ENCODE measurements at regions not wholly inside any gene's neighbourhood (a gene's known extent, or its start where the extent isn't known, plus 50 kb on each side); places are given as distances from the start of the nearest gene placed in this dataset.

GRCh38 chr5:88656221-88656950 is 226.6 kb downstream of the MEF2C start:
- no TSS peak for BruUV-seq (replicated peaks)

DNA sequence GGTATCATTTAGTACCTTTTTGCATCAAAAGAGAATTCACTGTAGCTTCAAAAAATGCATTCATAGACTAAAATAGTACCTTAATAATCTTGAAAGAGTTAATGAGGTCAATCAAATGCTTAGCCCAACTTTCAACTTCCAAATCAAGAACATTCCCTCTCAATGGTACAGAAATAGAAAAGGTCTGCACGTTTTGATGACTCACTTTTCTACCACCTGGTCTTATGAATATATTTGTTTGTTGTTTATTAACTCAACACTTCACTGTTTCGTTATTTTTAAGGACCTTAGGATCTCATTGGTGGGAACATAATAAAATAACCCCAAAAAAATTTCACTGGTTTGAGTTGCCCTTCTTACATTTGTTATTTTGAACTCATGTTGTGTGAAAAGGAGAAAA is 229.5 kb downstream of the MEF2C start:
- Histone ChIP-seq H3K4me3 (ENCODE audit: low read depth, low read length, poor library complexity, severe bottlenecking) (no peak overlapping the region), H3K36me3 (ENCODE audit: insufficient read depth, low read length) (no peaks in the 10 kb centered on the region), H3K9me2 (ENCODE audit: insufficient read depth, low read length) (no peaks in the 10 kb centered on the region), H3K4me1 (ENCODE audit: insufficient read depth, low read length, poor library complexity, severe bottlenecking) (no peaks in the 10 kb centered on the region), H3K4me2 (ENCODE audit: low read length) (no peak overlapping the region), H4K20me1 (ENCODE audit: insufficient read depth, low read length) (no peaks in the 10 kb centered on the region), H3K9me3 (ENCODE audit: low read length) (no peaks in the 10 kb centered on the region), H3K79me2 (ENCODE audit: insufficient read depth, low read depth, low read length) (no peaks in the 10 kb centered on the region), H2AFZ (ENCODE audit: low read length) (no peak overlapping the region), H3K27ac (ENCODE audit: low read depth, low read length, poor library complexity, severe bottlenecking) (no peak overlapping the region)
- ChIA-PET POLR2A (interaction anchor here (1.8 kb wide), 1 partner anchor 22 kb away, joined by 5 read pairs; no protein-coding TSS in a partner anchor), CTCF (ENCODE audit: unreplicated experiment) (no interaction called here)
- intact Hi-C loops (cut with micrococcal nuclease; ENCODE audit: unreplicated experiment) = no loop called here
- BruUV-seq (replicated peaks) = no TSS peak
- no peak for TF ChIP-seq CTCF (conservative IDR thresholded peaks at IDR 0.05; ENCODE audit: low read length)
- no peak for TF ChIP-seq EZH2phosphoT487 (IDR thresholded peaks at IDR 0.05; ENCODE audit: borderline replicate concordance, low read depth, low read length)
- DNase-seq (ENCODE audit: low spot score) = no peak

More at GRCh38 chr5:88656221-88656950, 226.6 kb downstream of the MEF2C start:
- Histone ChIP-seq H2AFZ (ENCODE audit: low read length) (no peak overlapping the region), H3K4me3 (ENCODE audit: low read depth, low read length, poor library complexity, severe bottlenecking) (no peak overlapping the region), H3K36me3 (ENCODE audit: insufficient read depth, low read length) (no peaks in the 10 kb centered on the region), H3K9me3 (ENCODE audit: low read length) (no peaks in the 10 kb centered on the region), H3K4me1 (ENCODE audit: insufficient read depth, low read length, poor library complexity, severe bottlenecking) (peaks cover 22% of the 10 kb centered on the region), H3K27ac (ENCODE audit: low read depth, low read length, poor library complexity, severe bottlenecking) (no peak overlapping the region), H3K9me2 (ENCODE audit: insufficient read depth, low read length) (no peaks in the 10 kb centered on the region), H4K20me1 (ENCODE audit: insufficient read depth, low read length) (no peaks in the 10 kb centered on the region), H3K79me2 (ENCODE audit: insufficient read depth, low read depth, low read length) (no peaks in the 10 kb centered on the region), H3K4me2 (ENCODE audit: low read length) (no peak overlapping the region)
- ChIA-PET CTCF (ENCODE audit: unreplicated experiment) (no interaction called here), POLR2A (interaction anchor here (0.5 to 0.9 kb wide), 5 partner anchors 9 to 1750 kb away, joined by 3 to 4 read pairs (median 3); no protein-coding TSS in a partner anchor)
- no peak for DNase-seq (ENCODE audit: low spot score)
- intact Hi-C loops (cut with micrococcal nuclease; ENCODE audit: unreplicated experiment) = no loop called here
- TF ChIP-seq CTCF (conservative IDR thresholded peaks at IDR 0.05; ENCODE audit: low read length) = no peak
- TF ChIP-seq EZH2phosphoT487 (IDR thresholded peaks at IDR 0.05; ENCODE audit: borderline replicate concordance, low read depth, low read length) = no peak

DNA sequence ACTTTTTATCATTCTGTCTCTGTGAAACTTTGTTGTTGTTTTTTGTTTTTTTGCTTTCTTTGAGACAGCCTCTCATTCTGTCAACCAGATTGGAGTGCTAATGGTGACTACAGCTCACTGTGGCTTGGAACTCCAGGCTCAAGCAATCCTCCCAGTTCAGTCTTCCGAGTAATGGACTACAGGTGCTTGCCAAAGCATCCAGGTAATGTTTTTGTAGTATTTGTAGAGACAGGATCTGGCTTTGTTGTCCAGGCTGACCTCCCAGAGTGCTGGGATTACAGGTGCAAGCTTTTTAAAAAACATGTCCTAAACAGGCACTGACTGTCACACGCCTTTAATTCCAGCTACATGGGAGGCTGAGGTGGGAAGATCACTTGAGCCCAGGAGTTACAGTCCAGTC is 235.1 kb downstream of the MEF2C start:
- DNase-seq (ENCODE audit: low spot score) = no peak
- Histone ChIP-seq H3K4me2 (ENCODE audit: low read length) (no peak overlapping the region), H3K36me3 (ENCODE audit: insufficient read depth, low read length) (no peaks in the 10 kb centered on the region), H3K79me2 (ENCODE audit: insufficient read depth, low read depth, low read length) (no peaks in the 10 kb centered on the region), H4K20me1 (ENCODE audit: insufficient read depth, low read length) (no peaks in the 10 kb centered on the region), H3K4me1 (ENCODE audit: insufficient read depth, low read length, poor library complexity, severe bottlenecking) (no peaks in the 10 kb centered on the region), H3K4me3 (ENCODE audit: low read depth, low read length, poor library complexity, severe bottlenecking) (no peak overlapping the region), H3K9me2 (ENCODE audit: insufficient read depth, low read length) (no peaks in the 10 kb centered on the region), H3K27ac (ENCODE audit: low read depth, low read length, poor library complexity, severe bottlenecking) (no peak overlapping the region), H3K9me3 (ENCODE audit: low read length) (no peaks in the 10 kb centered on the region), H2AFZ (ENCODE audit: low read length) (no peak overlapping the region)
- CTCF ChIA-PET (ENCODE audit: unreplicated experiment) = no interaction called here
- POLR2A ChIA-PET = interaction anchor here (0.5 to 2.9 kb wide), 6 partner anchors 9 to 511 kb away, joined by 3 to 12 read pairs (median 3); no protein-coding TSS in a partner anchor
- no TSS peak for BruUV-seq (replicated peaks)
- TF ChIP-seq EZH2phosphoT487 (IDR thresholded peaks at IDR 0.05; ENCODE audit: borderline replicate concordance, low read depth, low read length) = no peak
- TF ChIP-seq CTCF (conservative IDR thresholded peaks at IDR 0.05; ENCODE audit: low read length) = no peak
- intact Hi-C loops (cut with micrococcal nuclease; ENCODE audit: unreplicated experiment) = no loop called here
